K562 (cell line): ENCODE measurements at regions not wholly inside any gene's neighbourhood (a gene's known extent, or its start where the extent isn't known, plus 50 kb on each side); places are given as distances from the start of the nearest gene placed in this dataset.
A peak's percentile ranks its signal among the peaks of the same experiment; 100 is the strongest.

Experiments
- ATAC-seq: fragments of 200-7000 bp; cut with Tn5 transposase; 3 replicates; pipeline ENCODE4 v1.9.1; 2020; ENCODE audit warnings: moderate library complexity
- BruUV-seq: library from RNA; stranded (reverse); fragments of 400-500 nt; replicated peaks from 2 replicates; lab custom pipeline; 2021; lab: Mats Ljungman, UMichigan
- CTCF ChIA-PET: fragments of 300-600 bp; formaldehyde crosslinking; extraction: SDS; loops from one replicate; lab custom pipeline; 2021; ENCODE audit warnings: low intra/inter-chr PET ratio; lab: Yijun Ruan, JAX
- POLR2A ChIA-PET: fragments of 300-600, 350-650 bp; sonication (Branson Sonifier 250); formaldehyde crosslinking; extraction: SDS; loops from one replicate; lab custom pipeline; 2021; ENCODE audit warnings: antibody characterized with exemption, inconsistent platforms; lab: Yijun Ruan, JAX
- DNase-seq, 4 experiments: peaks; one replicate each; pipeline versions ENCODE4 v3.0.0 to v3.0.0-alpha.2; 2011 to 2018; ENCODE audit warnings: low spot score in 3 of 4, mixed read lengths in 3 of 4; ENCODE audit errors: extremely low read depth in 1 of 4
- FAIRE-seq: peaks from 2 replicates; lab custom pipeline; 2011; peaks lifted over from hg19 to GRCh38; lab: Jason Lieb, UNC
- H2AFZ ChIP-seq: 2 replicates; pipeline ENCODE4 v1.6.0; 2011; ENCODE audit warnings: low read depth, low read length, control low read depth, inconsistent platforms
- H3K27ac ChIP-seq: fragments of 200-600 bp; 3 replicates; pipeline ENCODE4 v1.8.0; 2011; ENCODE audit warnings: low read depth, mild to moderate bottlenecking, control low read depth, inconsistent platforms, low read length, moderate library complexity, mixed read lengths; ENCODE audit errors: extremely low read depth
- H3K27me3 ChIP-seq, 2 experiments: fragments of 300-600 bp in 1 of 2; 2 replicates in 1 of 2; 3 replicates in 1 of 2; pipeline versions ENCODE4 v1.6.0 to v1.8.0; 2011; ENCODE audit warnings: inconsistent platforms in 2 of 2, low read length in 2 of 2, mild to moderate bottlenecking in 1 of 2, mixed read lengths in 1 of 2, moderate library complexity in 1 of 2; ENCODE audit not compliant: control insufficient read depth in 2 of 2, insufficient read depth in 2 of 2
- H3K36me3 ChIP-seq: fragments of 300-600 bp; 3 replicates; pipeline ENCODE4 v1.8.0; 2011; ENCODE audit warnings: mild to moderate bottlenecking, low read length, inconsistent platforms; ENCODE audit not compliant: control insufficient read depth, insufficient read depth
- H3K4me1 ChIP-seq, 2 experiments: fragments of 200-600 bp in 1 of 2; replicated peaks in 1 of 2; 2 replicates in 1 of 2; 3 replicates in 1 of 2; pipeline versions ENCODE4 v1.5.1 to v1.8.0; 2011; ENCODE audit warnings: inconsistent platforms in 2 of 2, low read length in 2 of 2, mild to moderate bottlenecking in 1 of 2, mixed read lengths in 1 of 2, moderate library complexity in 1 of 2; ENCODE audit not compliant: control insufficient read depth in 2 of 2, insufficient read depth in 2 of 2
- H3K4me2 ChIP-seq: 2 replicates; pipeline ENCODE4 v1.6.1; 2011; ENCODE audit warnings: low read length, control low read depth, inconsistent platforms, mixed read lengths; ENCODE audit not compliant: insufficient read depth
- H3K4me3 ChIP-seq: fragments of 200-600 bp; sonication (generic), shearing (Covaris generic); 2 replicates; pipeline ENCODE4 v1.5.1; 2016; ENCODE audit warnings: control low read depth, inconsistent platforms
- H3K79me2 ChIP-seq: fragments of 200-600 bp; 3 replicates; pipeline ENCODE4 v1.8.0; 2011; ENCODE audit warnings: low read length, inconsistent platforms; ENCODE audit not compliant: control insufficient read depth, insufficient read depth
- H3K9ac ChIP-seq, 2 experiments: 2 replicates each; pipeline versions ENCODE4 v1.6.0 to v1.6.1; 2011; ENCODE audit warnings: low read depth in 2 of 2, low read length in 2 of 2, control low read depth in 1 of 2, inconsistent platforms in 1 of 2, mild to moderate bottlenecking in 1 of 2, mixed read lengths in 1 of 2; ENCODE audit not compliant: insufficient read depth in 1 of 2
- H3K9me1 ChIP-seq: one replicate; pipeline ENCODE4 v1.6.0; 2011; ENCODE audit warnings: inconsistent platforms, mild to moderate bottlenecking, low read length, moderate library complexity; ENCODE audit not compliant: control insufficient read depth, insufficient read depth
- H3K9me3 ChIP-seq: replicated peaks from 2 replicates; pipeline ENCODE4 v1.5.1; 2011; ENCODE audit warnings: low read depth, low read length, inconsistent platforms; ENCODE audit not compliant: control insufficient read depth, insufficient read depth
- H4K20me1 ChIP-seq: replicated peaks from 2 replicates; pipeline ENCODE4 v1.6.1; 2011; ENCODE audit warnings: low read length, inconsistent platforms, mixed read lengths; ENCODE audit not compliant: control insufficient read depth, insufficient read depth
- BRD9 ChIP-seq: fragments of 450-650 bp; IDR thresholded peaks from 2 replicates; pipeline ENCODE4 v1.6.1; 2018; ENCODE audit warnings: low read depth; ENCODE audit not compliant: partially characterized antibody
- CBFA2T2 ChIP-seq: fragments of 450-650 bp; conservative IDR thresholded peaks from 2 replicates; pipeline ENCODE4 v1.6.1; 2017; ENCODE audit warnings: mild to moderate bottlenecking
- CBFA2T3 ChIP-seq: fragments of 450-650 bp; IDR thresholded peaks from 2 replicates; pipeline ENCODE4 v1.6.1; 2017
- CEBPG ChIP-seq, 3 experiments: fragments of 200-800 bp in 1 of 3; sonication (Bioruptor generic) in 1 of 3; sonication (generic) in 1 of 3; formaldehyde crosslinking in 1 of 3; IDR thresholded peaks in 2 of 3; conservative IDR thresholded peaks in 1 of 3; 2 replicates each; pipeline versions ENCODE4 v1.6.1 to v1.8.0; 2016 to 2022; ENCODE audit warnings: missing compliant biosample characterization in 2 of 3, missing genetic modification characterization in 2 of 3, mild to moderate bottlenecking in 1 of 3, missing genetic modification reagents in 1 of 3
- EP400 ChIP-seq: fragments of 450-650 bp; IDR thresholded peaks from 2 replicates; pipeline ENCODE4 v1.6.1; 2017; ENCODE audit warnings: antibody characterized with exemption, mild to moderate bottlenecking, moderate library complexity
- ETV6 ChIP-seq, 3 experiments: fragments of 150-350 bp in 1 of 3; sonication (generic) in 1 of 3; formaldehyde crosslinking in 1 of 3; IDR thresholded peaks; 2 replicates each; pipeline versions ENCODE4 v1.6.1 to v1.8.0; 2014 to 2022; ENCODE audit warnings: borderline replicate concordance in 2 of 3, low read depth in 2 of 3, antibody characterized with exemption in 1 of 3, low read length in 1 of 3, mild to moderate bottlenecking in 1 of 3, missing genetic modification reagents in 1 of 3
- FOXK1 ChIP-seq: sonication (generic); formaldehyde crosslinking; IDR thresholded peaks from 2 replicates; pipeline ENCODE4 v1.8.0; 2022; ENCODE audit warnings: missing genetic modification reagents, mild to moderate bottlenecking, borderline replicate concordance
- HMBOX1 ChIP-seq: sonication (generic); IDR thresholded peaks from 2 replicates; pipeline ENCODE4 v1.6.1; 2016
- KLF16 ChIP-seq: IDR thresholded peaks from 2 replicates; pipeline ENCODE4 v1.6.1; 2016; ENCODE audit warnings: antibody characterized with exemption
- NFRKB ChIP-seq: fragments of 450-650 bp; IDR thresholded peaks from 2 replicates; pipeline ENCODE4 v1.6.1; 2016; ENCODE audit warnings: low read depth
- NR2C2 ChIP-seq, 2 experiments: fragments of 200-800 bp in 1 of 2; sonication (Bioruptor generic) in 1 of 2; sonication (generic) in 1 of 2; formaldehyde crosslinking in 1 of 2; IDR thresholded peaks; 2 replicates each; pipeline versions ENCODE4 v1.6.1 to v1.8.0; 2016 to 2022; ENCODE audit warnings: mild to moderate bottlenecking in 1 of 2, missing compliant biosample characterization in 1 of 2, missing genetic modification characterization in 1 of 2, missing genetic modification reagents in 1 of 2
- NR3C1 ChIP-seq: sonication (generic); formaldehyde crosslinking; IDR thresholded peaks from 2 replicates; pipeline ENCODE4 v1.8.1; 2022; ENCODE audit warnings: missing genetic modification reagents
- PHF20 ChIP-seq: fragments of 450-650 bp; IDR thresholded peaks from 2 replicates; pipeline ENCODE4 v1.6.1; 2018; ENCODE audit not compliant: partially characterized antibody
- RBBP5 ChIP-seq: fragments of 200-600 bp; sonication (generic); IDR thresholded peaks from 2 replicates; pipeline ENCODE4 v1.6.1; 2012; ENCODE audit warnings: borderline replicate concordance, mild to moderate bottlenecking, low read length, control low read depth, inconsistent platforms; ENCODE audit not compliant: insufficient read depth, poor library complexity, severe bottlenecking
- RBM14 ChIP-seq: fragments of 200-400 bp; formaldehyde crosslinking; IDR thresholded peaks from 2 replicates; pipeline ENCODE4 v1.6.1; 2018; ENCODE audit warnings: low read depth, mild to moderate bottlenecking, low read length, moderate library complexity, borderline replicate concordance; ENCODE audit not compliant: insufficient read depth
- TCF3 ChIP-seq: sonication (generic); formaldehyde crosslinking; IDR thresholded peaks from 2 replicates; pipeline ENCODE4 v1.4.0; 2020; ENCODE audit warnings: mild to moderate bottlenecking, missing genetic modification reagents
- TEAD4 ChIP-seq, 2 experiments: sonication (generic) in 1 of 2; formaldehyde crosslinking in 1 of 2; IDR thresholded peaks; 2 replicates each; pipeline versions ENCODE4 v1.6.1 to v1.8.0; 2012 to 2022; ENCODE audit warnings: borderline replicate concordance in 1 of 2, inconsistent platforms in 1 of 2, low read length in 1 of 2, mild to moderate bottlenecking in 1 of 2, missing genetic modification reagents in 1 of 2
- ZEB2 ChIP-seq: fragments of 450-650 bp; IDR thresholded peaks from 2 replicates; pipeline ENCODE4 v1.6.1; 2016
- ZFP30 ChIP-seq: fragments of 250-450 bp; sonication (Bioruptor Pico); IDR thresholded peaks from 2 replicates; pipeline ENCODE4 v1.8.0; 2022; ENCODE audit warnings: moderate library complexity, mild to moderate bottlenecking, inconsistent platforms, borderline replicate concordance
- ZNF224 ChIP-seq: sonication (generic); formaldehyde crosslinking; IDR thresholded peaks from 2 replicates; pipeline ENCODE4 v1.8.0; 2022; ENCODE audit warnings: mild to moderate bottlenecking, missing genetic modification reagents
- ZNF655 ChIP-seq: fragments of 250-450 bp; sonication (Bioruptor Pico); IDR thresholded peaks from 2 replicates; pipeline ENCODE4 v1.5.0; 2021
- WGBS: fragments of 100-300 bp; shearing (Covaris generic); methylation state at CpG from one replicate; pipeline ENCODE4 v1.1.6; 2016; ENCODE audit warnings: low coverage, mixed read lengths; ENCODE audit not compliant: insufficient coverage; ENCODE audit errors: missing lambda C conversion rate; 5-methylcytosine and 5-hydroxymethylcytosine counted together
- in situ Hi-C: fragments of 300-500 bp; cut with MboI; formaldehyde crosslinking; loops from 4 replicates; pipeline ENCODE4 v1.15.0; 2018; ENCODE audit warnings: inconsistent platforms, mixed read lengths
- intact Hi-C: fragments of 100-400 bp; cut with micrococcal nuclease; formaldehyde crosslinking; loops from 2 replicates; pipeline ENCODE4 v1.14.2; 2022

DNA sequence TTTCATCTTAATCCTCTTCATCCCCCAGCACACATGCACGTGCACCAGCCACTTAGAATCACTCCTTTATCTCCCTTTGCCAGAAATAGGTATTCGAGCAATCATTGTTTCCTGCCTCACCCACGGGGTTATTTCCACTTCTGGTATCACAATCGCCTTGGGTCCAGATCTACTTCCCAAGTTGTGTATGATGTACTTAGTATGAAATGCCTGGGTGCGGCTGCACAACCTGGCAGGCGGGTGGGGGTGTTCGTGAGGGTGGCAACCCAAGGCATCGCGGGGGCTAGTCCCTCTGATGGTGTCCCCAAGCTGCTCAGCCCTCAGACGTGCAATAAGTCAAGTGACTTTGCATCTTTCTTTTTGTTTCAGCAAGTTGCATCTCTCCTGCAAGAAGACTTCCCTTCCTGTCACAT is 475.6 kb downstream of the MIAT start:
- H4K20me1 ChIP-seq, result no peaks in the 10 kb centered on the region
- H3K27ac ChIP-seq, result no peak overlapping the region
- ATAC-seq (no peak), FAIRE-seq (no peak), DNase-seq (peak in 1 of 4 experiments; percentile 2)
- H3K79me2 ChIP-seq, result no peaks in the 10 kb centered on the region
- H3K9me3 ChIP-seq, result no peaks in the 10 kb centered on the region
- ChIA-PET CTCF (no interaction called here), POLR2A (no interaction called here)
- H3K4me3 ChIP-seq, result no peak overlapping the region
- peaks cover 0 to 17% of the 10 kb centered on the region in 2 experiments; a peak in 2 of 5 replicates for H3K27me3 ChIP-seq
- BruUV-seq, result no TSS peak
- peaks cover 8 to 10% of the 10 kb centered on the region in 2 experiments; a peak in 4 of 5 replicates for H3K4me1 ChIP-seq
- 9% methylated on average over 10 of the region's 10 CpGs for WGBS
- H3K36me3 ChIP-seq, result no peaks in the 10 kb centered on the region
- no peak overlapping the region for H3K9ac ChIP-seq
- intact Hi-C loops, result no loop called here
- H2AFZ ChIP-seq, result no peak overlapping the region
- no peaks in the 10 kb centered on the region for H3K9me1 ChIP-seq
- in situ Hi-C loops, result no loop called here
- no peak overlapping the region for H3K4me2 ChIP-seq
- peak; percentile 25; the same call in 1 of the 2 replicates for TF ChIP-seq CEBPG (CRISPR knock-in tag; IDR thresholded peaks at IDR 0.05)
- TF ChIP-seq CEBPG (tag; conservative IDR thresholded peaks at IDR 0.05 in 1 of 2, IDR thresholded peaks at IDR 0.05 in 1 of 2), result no peak
- TF ChIP-seq TCF3 (CRISPR knock-in tag), result peak; percentile 53
- TF ChIP-seq PHF20, result no peak
- peak; percentile 64; the same call in 1 of the 2 replicates for TF ChIP-seq TEAD4 (IDR thresholded peaks at IDR 0.05; ENCODE audit: low read length)
- no peak for TF ChIP-seq TEAD4 (CRISPR knock-in tag; IDR thresholded peaks at IDR 0.05; ENCODE audit: borderline replicate concordance)
- TF ChIP-seq EP400, result no peak
- 0 out of 2 replicates have a peak, but pooled peaks have one; percentile 25 for TF ChIP-seq CBFA2T3
- TF ChIP-seq BRD9, result no peak
- TF ChIP-seq HMBOX1, result no peak
- no peak for TF ChIP-seq FOXK1
- no peak for TF ChIP-seq RBM14
- TF ChIP-seq NR2C2 (CRISPR knock-in tag; IDR thresholded peaks at IDR 0.05), result no peak
- no peak for TF ChIP-seq NR2C2 (tag; IDR thresholded peaks at IDR 0.05)
- no peak for TF ChIP-seq ZNF655
- 0 out of 2 replicates have a peak, but pooled peaks have one; percentile 8 for TF ChIP-seq CBFA2T2
- peak; percentile 39; the same call in 1 of the 2 replicates for TF ChIP-seq KLF16
- no peak for TF ChIP-seq NFRKB
- TF ChIP-seq NR3C1 (CRISPR knock-in tag), result no peak
- peak in 1 of 2 experiments; percentile 61; a peak in 1 of 4 replicates for TF ChIP-seq ETV6 (IDR thresholded peaks at IDR 0.05; ENCODE audit: borderline replicate concordance in 1 of 2, low read depth in 2 of 2, low read length in 1 of 2)
- TF ChIP-seq ETV6 (CRISPR knock-in tag; IDR thresholded peaks at IDR 0.05; ENCODE audit: borderline replicate concordance), result no peak
- TF ChIP-seq ZFP30, result no peak
- TF ChIP-seq ZNF224 (CRISPR knock-in tag), result no peak
- TF ChIP-seq ZEB2, result no peak
- no peak for TF ChIP-seq RBBP5
